Liver (tissue), 3 donors: ENCODE measurements at regions not wholly inside any gene's neighbourhood (a gene's known extent, or its start where the extent isn't known, plus 50 kb on each side); places are given as distances from the start of the nearest gene placed in this dataset.

Experiments
- ATF3 ChIP-seq: IDR thresholded peaks from 2 replicates; pipeline ENCODE4 v1.6.1; 2016; ENCODE audit warnings: antibody characterized with exemption
- CTCF ChIP-seq: fragments of 150-350 bp; IDR thresholded peaks from 2 replicates; pipeline ENCODE4 v1.5.1; 2017; ENCODE audit warnings: improper control_type of control experiment, low read depth, low read length; ENCODE audit not compliant: missing input control
- FOXA1 ChIP-seq: IDR thresholded peaks from 2 replicates; pipeline ENCODE4 v1.6.1; 2016; ENCODE audit warnings: antibody characterized with exemption
- FOXA2 ChIP-seq: IDR thresholded peaks from 2 replicates; pipeline ENCODE4 v1.6.1; 2016; ENCODE audit warnings: antibody characterized with exemption
- GABPA ChIP-seq, 2 donors: IDR thresholded peaks in 1 of 2; conservative IDR thresholded peaks in 1 of 2; 2 replicates each; pipeline ENCODE4 v1.6.1; 2016; ENCODE audit warnings: antibody characterized with exemption in 2 of 2, mild to moderate bottlenecking in 1 of 2, moderate library complexity in 1 of 2
- JUND ChIP-seq, 2 donors: IDR thresholded peaks; 2 replicates each; pipeline ENCODE4 v1.6.1; 2016; ENCODE audit warnings: antibody characterized with exemption in 2 of 2
- MAX ChIP-seq: IDR thresholded peaks from 2 replicates; pipeline ENCODE4 v1.6.1; 2016; ENCODE audit warnings: antibody characterized with exemption
- RAD21 ChIP-seq, 2 donors: IDR thresholded peaks; 2 replicates each; pipeline ENCODE4 v1.6.1; 2016; ENCODE audit warnings: antibody characterized with exemption in 2 of 2, mild to moderate bottlenecking in 2 of 2
- REST ChIP-seq: IDR thresholded peaks from 2 replicates; pipeline ENCODE4 v1.6.1; 2016; ENCODE audit warnings: antibody characterized with exemption, mild to moderate bottlenecking
- SP1 ChIP-seq: IDR thresholded peaks from 2 replicates; pipeline ENCODE4 v1.6.1; 2018; ENCODE audit warnings: antibody characterized with exemption, mild to moderate bottlenecking
- TAF1 ChIP-seq: conservative IDR thresholded peaks from 2 replicates; pipeline ENCODE4 v1.6.1; 2016; ENCODE audit warnings: antibody characterized with exemption, mild to moderate bottlenecking
- YY1 ChIP-seq: IDR thresholded peaks from 2 replicates; pipeline ENCODE4 v1.6.1; 2016; ENCODE audit warnings: antibody characterized with exemption, mild to moderate bottlenecking
- ZBTB33 ChIP-seq: IDR thresholded peaks from 2 replicates; pipeline ENCODE4 v1.6.1; 2016; ENCODE audit warnings: antibody characterized with exemption
- donor health status: healthy.
- donor health status: healthy.

- TF ChIP-seq CTCF: no peak
- TF ChIP-seq TAF1: no peak
- no peak for TF ChIP-seq YY1
- no peak for TF ChIP-seq MAX
- no peak for TF ChIP-seq GABPA (IDR thresholded peaks at IDR 0.05 in 1 of 2, conservative IDR thresholded peaks at IDR 0.05 in 1 of 2)
- TF ChIP-seq JUND (IDR thresholded peaks at IDR 0.05): no peak
- no peak for TF ChIP-seq REST
- TF ChIP-seq FOXA1: no peak
- TF ChIP-seq FOXA2: no peak
- no peak for TF ChIP-seq RAD21 (IDR thresholded peaks at IDR 0.05)
- no peak for TF ChIP-seq SP1
- TF ChIP-seq ATF3: no peak
- TF ChIP-seq ZBTB33: no peak
Measured at GRCh38 chr13:106152047-106152446, 383.4 kb downstream of the EFNB2 start.
